ENCODE measurements at regions not wholly inside any gene's neighbourhood (a gene's known extent, or its start where the extent isn't known, plus 50 kb on each side); places are given as distances from the start of the nearest gene placed in this dataset.

GRCh38 chr5:166980666-166981065, 1310.8 kb upstream of the WWC1 start:
- 0 out of 2 replicates have a peak, but pooled peaks cover 7% of the 10 kb centered on the region for H3K4me1 ChIP-seq (ENCODE audit: insufficient read depth, low read length)
- in situ Hi-C loops (cut with HindIII; ENCODE audit: extremely low pct_ligation_motif_present, low pct_unique_long_range_greater_than_20kb) = no loop called here
- CTCF ChIA-PET (ENCODE audit: low intra/inter-chr PET ratio, low total read pairs) = no interaction called here
- H4K20me1 ChIP-seq (ENCODE audit: insufficient read depth, low read length) = no peaks in the 10 kb centered on the region
- no peak overlapping the region for H2AFZ ChIP-seq (ENCODE audit: low read length)
- TF ChIP-seq EED (CRISPR knock-in tag; IDR thresholded peaks at IDR 0.05) = no peak
- TF ChIP-seq ZNF580 (CRISPR knock-in tag; IDR thresholded peaks at IDR 0.05; ENCODE audit: borderline replicate concordance, low read depth) = no peak
- TF ChIP-seq, protein P1, sequence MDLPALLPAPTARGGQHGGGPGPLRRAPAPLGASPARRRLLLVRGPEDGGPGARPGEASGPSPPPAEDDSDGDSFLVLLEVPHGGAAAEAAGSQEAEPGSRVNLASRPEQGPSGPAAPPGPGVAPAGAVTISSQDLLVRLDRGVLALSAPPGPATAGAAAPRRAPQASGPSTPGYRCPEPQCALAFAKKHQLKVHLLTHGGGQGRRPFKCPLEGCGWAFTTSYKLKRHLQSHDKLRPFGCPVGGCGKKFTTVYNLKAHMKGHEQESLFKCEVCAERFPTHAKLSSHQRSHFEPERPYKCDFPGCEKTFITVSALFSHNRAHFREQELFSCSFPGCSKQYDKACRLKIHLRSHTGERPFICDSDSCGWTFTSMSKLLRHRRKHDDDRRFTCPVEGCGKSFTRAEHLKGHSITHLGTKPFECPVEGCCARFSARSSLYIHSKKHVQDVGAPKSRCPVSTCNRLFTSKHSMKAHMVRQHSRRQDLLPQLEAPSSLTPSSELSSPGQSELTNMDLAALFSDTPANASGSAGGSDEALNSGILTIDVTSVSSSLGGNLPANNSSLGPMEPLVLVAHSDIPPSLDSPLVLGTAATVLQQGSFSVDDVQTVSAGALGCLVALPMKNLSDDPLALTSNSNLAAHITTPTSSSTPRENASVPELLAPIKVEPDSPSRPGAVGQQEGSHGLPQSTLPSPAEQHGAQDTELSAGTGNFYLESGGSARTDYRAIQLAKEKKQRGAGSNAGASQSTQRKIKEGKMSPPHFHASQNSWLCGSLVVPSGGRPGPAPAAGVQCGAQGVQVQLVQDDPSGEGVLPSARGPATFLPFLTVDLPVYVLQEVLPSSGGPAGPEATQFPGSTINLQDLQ (CRISPR knock-in tag; IDR thresholded peaks at IDR 0.05) = no peak
- TF ChIP-seq ESRRA (CRISPR knock-in tag; IDR thresholded peaks at IDR 0.05; ENCODE audit: low read depth) = no peak
- TF ChIP-seq SMARCE1 (IDR thresholded peaks at IDR 0.05; ENCODE audit: borderline replicate concordance) = no peak
- no peak for TF ChIP-seq POGZ (CRISPR knock-in tag; IDR thresholded peaks at IDR 0.05)
- TF ChIP-seq ZNF670 (CRISPR knock-in tag; IDR thresholded peaks at IDR 0.05; ENCODE audit: borderline replicate concordance) = no peak
- TF ChIP-seq CENPT (CRISPR knock-in tag; IDR thresholded peaks at IDR 0.05; ENCODE audit: low read depth) = no peak
- no peak for TF ChIP-seq ZNF549 (CRISPR knock-in tag; IDR thresholded peaks at IDR 0.05)
- TF ChIP-seq ZNF780A (CRISPR knock-in tag; IDR thresholded peaks at IDR 0.05) = no peak
- DNase-seq (ENCODE audit: low spot score) (no peak), ATAC-seq (no peak), FAIRE-seq (no peak)
- H3K27ac ChIP-seq (ENCODE audit: extremely low read length, insufficient read depth, low read length) = no peak overlapping the region
- BruUV-seq (replicated peaks) = no TSS peak
- H3K4me3 ChIP-seq (replicated peaks in 1 of 3; ENCODE audit: insufficient read depth in 1 of 3, low read depth in 2 of 3, low read length in 3 of 3) = no peak overlapping the region
- H3K4me2 ChIP-seq (ENCODE audit: low read depth, low read length) = no peak overlapping the region
- intact Hi-C loops (cut with micrococcal nuclease; ENCODE audit: unreplicated experiment) = no loop called here
- H3K9ac ChIP-seq (ENCODE audit: insufficient read depth, low read depth, low read length) = no peak overlapping the region
- H3K79me2 ChIP-seq (ENCODE audit: insufficient read depth, low read length) = no peaks in the 10 kb centered on the region
- POLR2A ChIA-PET = no interaction called here
- H3K9me3 ChIP-seq (ENCODE audit: low read length) = no peaks in the 10 kb centered on the region
- 4% methylated on average over 1 of the region's 1 CpG for WGBS (ENCODE audit: low lambda C conversion rate)
- H3K27me3 ChIP-seq (ENCODE audit: control insufficient read depth in 1 of 2, insufficient read depth in 2 of 2, low read length in 2 of 2) = peaks cover 0 to 24% of the 10 kb centered on the region in 2 experiments; a peak in 2 of 5 replicates
- H3K36me3 ChIP-seq (replicated peaks in 1 of 2; ENCODE audit: control insufficient read depth in 1 of 2, insufficient read depth in 2 of 2, low read length in 2 of 2) = no peaks in the 10 kb centered on the region
